A204.1 (cell line): ENCODE measurements at regions not wholly inside any gene's neighbourhood (a gene's known extent, or its start where the extent isn't known, plus 50 kb on each side); places are given as distances from the start of the nearest gene placed in this dataset.
"Not testable (repeated sequence)": the region's sequence is repeated elsewhere in the genome, so short reads cannot be mapped to it uniquely, and the experiment has no call there.

Experiments
- FAIRE-seq: peaks from 2 replicates; lab custom pipeline; 2012; peaks lifted over from hg19 to GRCh38; lab: Jason Lieb, UNC

- FAIRE-seq, result no peak
Observed at GRCh38 chr1:96509951-96510350, 211.6 kb upstream of the PTBP2 start.

DNA sequence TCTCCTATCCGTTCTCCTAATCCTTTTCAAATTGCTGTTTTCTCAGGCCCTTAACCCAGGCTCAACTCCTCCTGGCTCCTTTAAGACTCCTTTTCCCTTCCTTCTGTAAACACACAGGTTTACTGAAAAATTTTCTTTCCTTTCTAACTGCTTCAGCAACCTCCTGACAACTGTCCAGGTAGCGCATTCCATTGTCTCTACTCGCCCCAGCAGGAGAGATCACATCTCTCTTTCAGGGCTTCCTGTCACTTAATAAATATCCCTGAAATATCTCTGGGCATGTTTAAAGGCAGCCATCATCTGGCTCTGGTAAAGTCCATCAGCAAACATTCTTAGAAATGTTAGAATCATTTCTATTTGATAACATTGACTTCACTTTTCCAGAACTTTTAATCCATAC lies 211.2 kb upstream of the PTBP2 start:
- no peak for FAIRE-seq

GRCh38 chr1:96510911-96511310 lies 210.7 kb upstream of the PTBP2 start:
- FAIRE-seq, result no peak

- FAIRE-seq, result no peak
Observed at GRCh38 chr1:96513136-96513535, 208.4 kb upstream of the PTBP2 start.

GRCh38 chr1:96515430-96515829 lies 206.2 kb upstream of the PTBP2 start:
- no peak for FAIRE-seq

DNA sequence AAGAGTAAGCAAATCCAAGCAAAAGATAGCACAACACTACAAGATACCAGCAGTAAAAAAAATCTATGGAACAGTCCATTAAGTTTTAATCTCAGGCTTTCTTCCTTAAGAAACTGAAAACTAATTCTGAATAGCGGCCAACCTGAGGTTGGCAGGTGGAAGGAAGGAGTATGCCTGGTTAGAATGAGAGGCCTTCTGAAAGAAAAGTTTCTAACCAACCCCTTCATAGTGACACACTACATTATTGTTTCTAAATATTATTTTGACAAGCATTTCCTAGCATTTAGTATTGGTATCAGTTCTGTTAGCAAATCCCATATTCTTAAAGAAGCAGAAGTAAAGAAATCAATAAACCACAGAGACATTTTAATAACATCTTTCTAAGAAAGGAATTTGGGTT lies 205.7 kb upstream of the PTBP2 start:
- no peak for FAIRE-seq

DNA sequence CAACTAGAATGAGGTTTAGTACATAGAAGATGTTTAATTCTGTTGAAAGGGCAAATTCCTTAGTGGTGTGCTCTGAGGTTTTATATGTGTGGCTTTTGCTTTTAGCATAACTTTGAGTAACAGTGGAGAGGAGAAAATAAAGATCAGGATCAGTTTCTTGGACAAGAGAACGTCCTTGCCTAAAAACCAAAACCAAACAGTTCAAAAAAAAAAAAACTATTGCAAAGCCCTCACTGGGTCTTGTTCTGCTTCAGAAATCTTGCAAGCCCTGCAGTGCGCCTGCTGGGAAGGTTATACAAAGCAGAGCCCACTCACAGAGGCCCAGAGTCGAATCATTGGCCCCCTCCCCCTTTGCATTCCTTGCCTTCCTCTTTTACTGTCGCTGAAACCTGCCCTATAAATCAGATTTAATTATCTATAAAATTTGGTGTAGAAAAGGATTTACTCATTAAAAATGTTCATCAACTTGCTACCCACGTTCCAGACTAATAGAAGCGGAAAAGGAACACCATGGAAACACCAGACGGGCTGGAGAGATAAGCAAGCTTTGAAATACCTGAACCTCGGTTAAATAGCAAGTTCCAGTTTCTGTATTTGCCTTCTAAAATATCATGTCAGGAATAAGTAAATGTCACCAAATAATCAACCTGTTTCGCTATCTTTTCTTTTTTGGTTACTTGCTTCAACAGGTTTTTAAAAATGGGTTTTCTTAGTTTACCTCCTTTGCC lies 201.6 kb upstream of the PTBP2 start:
- FAIRE-seq, result no peak

DNA sequence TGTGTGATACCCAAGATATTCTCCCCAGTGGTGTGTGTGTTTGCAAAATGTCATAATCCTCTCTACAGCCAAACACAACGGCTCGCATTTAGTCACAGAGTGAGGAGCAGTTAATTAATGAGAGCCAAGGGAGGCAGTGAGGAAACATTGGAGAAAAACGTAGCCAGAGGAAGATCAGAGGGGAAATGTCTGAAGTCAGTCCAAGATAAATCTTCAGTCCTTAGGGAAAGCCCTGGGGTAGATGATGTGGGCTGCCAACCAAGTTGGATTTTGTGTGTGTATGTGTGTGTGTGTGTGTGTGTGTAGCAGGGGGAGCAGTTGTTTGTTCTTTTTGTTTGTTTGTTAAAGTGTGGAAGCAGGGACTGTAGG lies 201.0 kb upstream of the PTBP2 start:
- no peak for FAIRE-seq

- no peak for FAIRE-seq
Observed at GRCh38 chr1:96521010-96521409, 200.6 kb upstream of the PTBP2 start.

DNA sequence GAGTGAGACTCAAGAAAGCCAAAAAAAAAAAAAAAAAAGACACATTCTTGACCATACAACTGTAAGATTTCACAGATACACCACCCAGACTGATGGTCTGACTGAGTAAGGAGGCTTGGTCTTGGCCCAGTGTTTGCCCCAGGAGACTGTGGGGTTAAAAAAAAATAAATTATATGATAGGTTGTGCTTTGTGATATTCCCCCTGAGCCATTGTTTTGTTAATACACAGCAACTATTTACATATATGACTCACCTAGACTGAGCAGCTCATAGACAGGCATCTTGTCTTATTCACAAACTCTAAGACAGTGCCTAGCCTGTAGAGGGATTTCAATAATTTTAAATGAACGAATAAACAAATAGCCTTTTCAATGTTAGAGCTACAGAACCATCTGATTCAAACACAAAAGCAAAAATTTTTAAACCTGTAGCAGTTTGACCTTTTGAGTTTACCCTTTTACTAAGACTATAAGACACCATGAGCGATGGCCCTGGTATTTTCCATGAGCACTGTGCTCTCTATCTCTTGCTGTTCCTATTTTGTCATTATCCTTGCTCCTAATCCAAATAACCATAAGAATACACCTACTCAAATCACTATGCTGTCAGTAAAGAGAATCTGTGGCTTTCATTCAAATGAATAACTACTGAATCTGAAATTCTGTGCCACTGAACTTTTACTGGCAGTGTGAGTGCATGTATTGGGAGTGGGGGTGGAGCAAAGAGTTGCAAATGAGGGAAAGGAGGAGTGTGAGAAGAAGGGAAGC lies 199.4 kb upstream of the PTBP2 start:
- FAIRE-seq, result no peak

GRCh38 chr1:96522927-96523326 lies 198.7 kb upstream of the PTBP2 start:
- FAIRE-seq, result no peak

- no peak for FAIRE-seq
Observed at GRCh38 chr1:96524100-96524499, 197.5 kb upstream of the PTBP2 start.

GRCh38 chr1:96525657-96526557 lies 195.7 kb upstream of the PTBP2 start:
- FAIRE-seq, result no peak

DNA sequence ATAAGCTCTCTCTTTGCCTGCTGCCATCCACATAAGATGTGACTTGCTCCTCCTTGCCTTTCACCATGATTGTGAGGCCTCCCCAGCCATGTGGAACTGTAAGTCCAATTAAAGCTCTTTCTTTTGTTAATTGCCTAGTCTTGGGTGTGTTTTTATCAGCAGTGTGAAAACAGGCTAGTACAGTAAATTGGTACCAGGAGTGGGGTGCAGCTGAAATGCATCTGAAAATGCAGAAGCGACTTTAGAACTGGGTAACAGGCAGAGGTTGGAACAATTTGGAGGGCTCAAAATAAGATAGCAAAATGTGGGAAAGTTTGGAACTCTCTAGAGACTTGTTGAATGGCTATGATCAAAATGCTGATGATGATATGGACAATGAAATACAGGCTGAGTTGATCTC lies 192.9 kb upstream of the PTBP2 start:
- FAIRE-seq, result not testable (repeated sequence)

GRCh38 chr1:96533820-96534219 lies 187.8 kb upstream of the PTBP2 start:
- FAIRE-seq, result no peak

GRCh38 chr1:96536581-96536980 lies 185.0 kb upstream of the PTBP2 start:
- FAIRE-seq, result no peak

DNA sequence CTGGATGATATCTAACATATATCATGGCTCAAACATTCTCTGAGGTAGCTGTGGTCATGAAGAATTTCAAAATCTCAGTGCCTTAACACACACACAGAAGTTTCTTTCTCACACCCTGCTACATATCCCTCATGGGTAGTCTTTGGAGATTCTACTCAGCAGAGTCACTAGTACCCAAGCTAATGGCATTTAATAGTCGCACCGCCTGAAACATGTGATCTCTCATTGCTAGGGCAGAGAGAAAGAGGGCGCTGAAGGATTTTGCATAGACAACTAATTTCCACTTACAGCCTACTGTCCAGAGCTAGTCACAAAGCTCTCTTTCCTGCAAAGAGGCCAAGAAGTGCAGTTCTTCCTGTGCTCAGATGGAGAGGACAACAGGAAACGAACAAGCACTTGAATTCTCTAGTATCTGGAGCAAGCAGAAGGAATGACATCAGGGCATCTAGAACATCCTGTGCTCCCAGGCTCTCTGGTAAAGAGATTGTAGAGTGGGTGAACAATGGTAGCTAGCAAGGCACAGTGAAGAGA lies 183.4 kb upstream of the PTBP2 start:
- no peak for FAIRE-seq

DNA sequence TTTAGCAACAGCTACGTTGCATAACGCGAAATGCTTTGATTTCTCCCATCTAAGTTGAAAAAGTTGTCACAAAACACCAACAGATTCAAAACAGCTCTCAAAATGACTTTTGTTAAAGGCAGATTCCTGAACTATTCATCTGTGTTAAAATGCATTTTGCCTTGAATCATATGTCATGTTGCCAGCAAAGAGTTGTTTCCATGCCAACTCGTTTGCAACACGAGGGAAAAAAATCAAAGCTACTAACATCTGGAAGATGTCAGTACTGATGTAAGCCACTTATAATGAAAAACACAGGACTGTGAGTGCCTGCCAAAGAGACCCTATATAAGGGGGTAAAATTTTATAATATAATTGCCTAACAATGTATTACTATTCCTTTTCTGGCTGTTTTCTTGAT lies 182.7 kb upstream of the PTBP2 start:
- no peak for FAIRE-seq

GRCh38 chr1:96541491-96541890 lies 180.1 kb upstream of the PTBP2 start:
- no peak for FAIRE-seq

DNA sequence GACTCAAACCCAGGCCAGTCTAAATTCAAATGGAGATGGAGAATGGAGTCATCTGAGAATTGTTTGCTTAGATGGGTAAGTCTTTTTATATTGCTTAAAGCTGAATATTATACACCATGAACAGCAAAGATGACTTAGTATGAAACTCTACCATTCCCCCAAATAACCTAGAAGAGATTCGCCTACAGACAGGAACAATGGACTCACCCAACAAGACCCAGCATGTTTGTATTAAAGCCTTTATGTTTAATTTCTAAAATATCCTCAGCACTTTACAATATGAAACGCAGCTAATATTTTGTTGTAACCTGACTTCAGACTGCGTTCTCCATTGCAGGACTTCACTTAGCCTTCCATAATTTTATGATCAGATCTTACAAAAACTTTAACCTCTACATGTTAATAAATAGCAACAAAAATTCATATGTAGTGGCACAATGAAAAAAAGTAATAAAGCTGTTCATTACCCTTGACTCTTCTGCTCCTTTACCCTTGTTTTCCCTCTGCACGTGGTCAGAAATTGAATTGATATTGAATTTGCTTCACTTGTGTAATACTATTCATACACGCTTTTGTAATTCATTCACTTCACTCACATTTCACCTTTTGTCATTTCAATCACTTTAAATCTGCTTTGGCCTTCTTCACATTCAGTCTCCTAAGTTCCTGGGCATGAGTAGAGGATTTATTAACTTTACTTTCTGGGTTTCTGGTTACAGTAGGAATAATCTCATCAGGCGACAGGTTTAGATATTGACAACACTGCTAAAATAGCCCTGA lies 177.3 kb upstream of the PTBP2 start:
- FAIRE-seq, result no peak

- FAIRE-seq, result no peak
Observed at GRCh38 chr1:96544831-96545221, 176.8 kb upstream of the PTBP2 start.
